Tibial nerve (tissue), 4 donors: ENCODE measurements at regions not wholly inside any gene's neighbourhood (a gene's known extent, or its start where the extent isn't known, plus 50 kb on each side); places are given as distances from the start of the nearest gene placed in this dataset.

Experiments
- DNase-seq, 2 donors: peaks; one replicate each; pipeline ENCODE4 v3.0.0-alpha.2; 2019; ENCODE audit warnings: low spot score in 2 of 2
- H3K27ac ChIP-seq, 4 donors: fragments of 200-600 bp; sonication (generic) in 3 of 4; one replicate each; pipeline ENCODE4 v1.5.1; 2017 to 2019; ENCODE audit warnings: mild to moderate bottlenecking in 1 of 4
- H3K27me3 ChIP-seq, 2 donors: fragments of 200-600 bp; sonication (generic) in 1 of 2; one replicate each; pipeline versions ENCODE4 v1.5.1 to v1.6.0; 2017 to 2019
- H3K36me3 ChIP-seq, 3 donors: fragments of 200-600 bp; sonication (generic); one replicate each; pipeline ENCODE4 v1.5.1; 2018 to 2019
- H3K4me1 ChIP-seq, 4 donors: fragments of 200-600 bp; sonication (generic) in 3 of 4; one replicate each; pipeline ENCODE4 v1.5.1; 2017 to 2019
- H3K4me3 ChIP-seq, 4 donors: fragments of 200-600 bp; sonication (generic) in 3 of 4; one replicate each; pipeline ENCODE4 v1.5.1; 2017 to 2019; ENCODE audit warnings: mild to moderate bottlenecking in 1 of 4, moderate library complexity in 1 of 4
- H3K9me3 ChIP-seq, 4 donors: fragments of 200-600 bp; sonication (generic) in 3 of 4; one replicate each; pipeline ENCODE4 v1.5.1; 2017 to 2019
- EP300 ChIP-seq, 2 donors: sonication (generic); formaldehyde crosslinking; IDR thresholded peaks; one replicate each; pipeline ENCODE4 v1.6.1; 2017; ENCODE audit warnings: antibody characterized with exemption in 2 of 2, mild to moderate bottlenecking in 1 of 2
- POLR2A ChIP-seq, 2 donors: fragments of 450-650 bp; IDR thresholded peaks; one replicate each; pipeline ENCODE4 v1.6.1; 2017; ENCODE audit warnings: antibody characterized with exemption in 2 of 2, mild to moderate bottlenecking in 2 of 2, moderate library complexity in 2 of 2
- WGBS, 2 donors: methylation state at CpG; one replicate each; pipeline ENCODE4 v1.1.5; 2018; 5-methylcytosine and 5-hydroxymethylcytosine counted together
- TF ChIP-seq, protein P1 (sequence below), 5 experiments: fragments of 200-600 bp in 3 of 5; fragments of 450-650 bp in 2 of 5; sonication (generic) in 3 of 5; IDR thresholded peaks; one replicate each; pipeline ENCODE4 v1.5.1; 2016 to 2019; ENCODE audit warnings: antibody characterized with exemption in 5 of 5, mild to moderate bottlenecking in 3 of 5, moderate library complexity in 2 of 5

DNA sequence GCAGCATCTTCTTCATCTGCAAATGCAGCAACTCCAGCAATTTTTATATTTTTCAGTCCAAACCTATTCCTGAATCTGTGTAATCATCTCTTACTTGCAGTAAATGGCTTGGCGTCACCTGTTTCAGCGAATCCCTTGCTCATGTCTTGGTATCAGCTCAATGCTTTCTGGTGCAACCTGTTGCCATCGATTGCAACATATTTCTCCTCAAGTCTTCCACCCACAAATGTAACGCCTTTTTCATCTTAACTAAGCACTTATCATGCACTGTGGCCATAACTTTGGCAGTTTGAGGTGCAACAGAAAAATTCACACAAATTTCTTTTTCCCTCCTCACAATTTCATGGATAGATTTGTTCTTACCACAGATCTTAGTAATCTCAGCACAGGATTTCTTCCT, 168.3 kb downstream of the HERPUD2 start:
- no peak for DNase-seq
- Histone ChIP-seq H3K36me3 (no peaks in the 10 kb centered on the region), H3K4me1 (no peaks in the 10 kb centered on the region), H3K27me3 (no peaks in the 10 kb centered on the region), H3K4me3 (no peak overlapping the region), H3K27ac (no peak overlapping the region), H3K9me3 (no peaks in the 10 kb centered on the region)
- WGBS, 2 donors, result 86 to 92% methylated on average over 4 of the region's 4 CpGs
- TF ChIP-seq, protein P1, sequence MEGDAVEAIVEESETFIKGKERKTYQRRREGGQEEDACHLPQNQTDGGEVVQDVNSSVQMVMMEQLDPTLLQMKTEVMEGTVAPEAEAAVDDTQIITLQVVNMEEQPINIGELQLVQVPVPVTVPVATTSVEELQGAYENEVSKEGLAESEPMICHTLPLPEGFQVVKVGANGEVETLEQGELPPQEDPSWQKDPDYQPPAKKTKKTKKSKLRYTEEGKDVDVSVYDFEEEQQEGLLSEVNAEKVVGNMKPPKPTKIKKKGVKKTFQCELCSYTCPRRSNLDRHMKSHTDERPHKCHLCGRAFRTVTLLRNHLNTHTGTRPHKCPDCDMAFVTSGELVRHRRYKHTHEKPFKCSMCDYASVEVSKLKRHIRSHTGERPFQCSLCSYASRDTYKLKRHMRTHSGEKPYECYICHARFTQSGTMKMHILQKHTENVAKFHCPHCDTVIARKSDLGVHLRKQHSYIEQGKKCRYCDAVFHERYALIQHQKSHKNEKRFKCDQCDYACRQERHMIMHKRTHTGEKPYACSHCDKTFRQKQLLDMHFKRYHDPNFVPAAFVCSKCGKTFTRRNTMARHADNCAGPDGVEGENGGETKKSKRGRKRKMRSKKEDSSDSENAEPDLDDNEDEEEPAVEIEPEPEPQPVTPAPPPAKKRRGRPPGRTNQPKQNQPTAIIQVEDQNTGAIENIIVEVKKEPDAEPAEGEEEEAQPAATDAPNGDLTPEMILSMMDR (IDR thresholded peaks at IDR 0.05), result no peak
- no peak for TF ChIP-seq EP300 (IDR thresholded peaks at IDR 0.05)
- no peak for TF ChIP-seq POLR2A (IDR thresholded peaks at IDR 0.05)

DNA sequence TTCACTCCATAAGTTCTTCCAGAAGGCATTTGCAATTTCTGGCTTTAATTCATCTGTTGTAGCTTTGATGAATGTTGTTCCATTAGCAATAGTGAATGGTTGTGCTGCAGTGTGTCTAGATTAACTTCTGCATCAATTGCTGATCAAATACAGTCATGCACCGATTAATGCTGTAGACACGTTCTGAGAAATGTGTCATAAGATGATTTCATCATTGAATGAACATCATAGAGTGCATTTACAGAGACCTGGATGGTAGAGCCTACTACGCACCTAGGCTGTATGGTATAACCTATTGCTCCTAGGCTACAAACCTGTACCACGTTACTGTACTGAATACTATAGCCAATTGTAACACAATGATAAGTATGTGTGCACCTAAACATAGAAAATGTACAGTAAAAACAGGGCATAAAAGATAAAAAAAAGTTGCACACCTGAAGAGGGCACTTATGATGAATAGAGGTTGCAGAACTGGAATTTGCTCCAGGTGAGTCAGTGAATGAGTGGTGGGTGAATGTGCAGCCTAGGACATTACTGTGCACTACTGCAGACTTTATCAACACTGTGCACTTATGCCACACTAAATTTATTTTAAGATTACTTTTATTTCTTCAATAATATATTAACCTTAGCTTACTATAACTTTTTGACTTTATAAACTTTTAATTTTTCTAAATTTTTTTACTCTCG, 170.7 kb downstream of the HERPUD2 start:
- WGBS, 2 donors, result 92 to 94% methylated on average over 5 of the region's 5 CpGs
- no peak overlapping the region for H3K4me3 ChIP-seq

DNA sequence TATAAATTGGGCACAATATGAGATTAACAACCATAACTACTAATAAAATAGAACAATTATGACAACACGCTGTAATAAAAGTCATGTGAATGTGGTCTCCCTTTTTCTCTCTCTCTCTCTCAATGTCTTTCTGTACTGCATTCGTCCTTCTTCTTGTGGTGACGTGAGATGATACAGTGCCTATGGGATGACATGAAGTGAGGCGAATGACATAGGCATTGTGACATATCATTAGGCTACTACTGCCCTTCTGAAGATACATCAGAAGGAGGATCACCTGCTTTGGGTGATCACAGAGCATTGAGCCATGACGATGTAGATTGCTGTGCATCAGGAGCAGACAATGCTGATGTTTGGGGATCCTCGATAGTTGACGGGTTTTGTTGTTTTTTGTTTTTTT, 171.6 kb downstream of the HERPUD2 start:
- WGBS, 2 donors, result 81% methylated on average over 7 of the region's 7 CpGs
- no peak for TF ChIP-seq EP300 (IDR thresholded peaks at IDR 0.05)
- TF ChIP-seq, protein P1 (IDR thresholded peaks at IDR 0.05), result no peak
- TF ChIP-seq POLR2A (IDR thresholded peaks at IDR 0.05), result no peak
- Histone ChIP-seq H3K36me3 (no peaks in the 10 kb centered on the region), H3K4me1 (no peaks in the 10 kb centered on the region), H3K27ac (no peak overlapping the region), H3K9me3 (no peaks in the 10 kb centered on the region), H3K27me3 (no peaks in the 10 kb centered on the region), H3K4me3 (no peak overlapping the region)
- no peak for DNase-seq

More for the DNA sequence above, 170.7 kb downstream of the HERPUD2 start:
- no peak for DNase-seq
- Histone ChIP-seq H3K27me3 (no peaks in the 10 kb centered on the region), H3K9me3 (no peaks in the 10 kb centered on the region), H3K4me1 (no peaks in the 10 kb centered on the region), H3K27ac (no peak overlapping the region), H3K36me3 (no peaks in the 10 kb centered on the region)
- TF ChIP-seq, protein P1 (IDR thresholded peaks at IDR 0.05), result no peak
- TF ChIP-seq EP300 (IDR thresholded peaks at IDR 0.05) (no peak), POLR2A (IDR thresholded peaks at IDR 0.05) (no peak)

DNA sequence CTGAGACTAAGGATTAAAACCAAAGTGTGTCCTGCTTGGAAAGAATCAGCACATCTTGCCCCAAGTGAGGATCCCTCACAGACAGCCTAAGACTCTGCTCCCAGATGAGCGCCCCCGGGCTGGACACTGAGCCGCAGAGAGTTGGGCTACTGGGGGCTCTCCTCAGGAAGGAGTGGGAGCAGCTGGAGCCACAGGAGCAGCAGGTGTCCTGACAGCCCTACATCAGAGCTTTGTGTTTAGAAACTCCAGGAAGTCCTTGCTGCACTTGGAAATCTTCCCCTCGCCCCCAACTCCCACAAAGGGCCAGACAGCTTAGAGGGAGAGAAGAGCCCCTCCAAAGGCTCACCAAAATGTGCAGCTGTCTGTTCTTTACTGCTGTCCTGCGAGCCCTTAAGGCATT, 172.2 kb downstream of the HERPUD2 start:
- WGBS, 2 donors, result 17 to 24% methylated on average over 5 of the region's 5 CpGs
- no peak overlapping the region for H3K4me3 ChIP-seq

DNA sequence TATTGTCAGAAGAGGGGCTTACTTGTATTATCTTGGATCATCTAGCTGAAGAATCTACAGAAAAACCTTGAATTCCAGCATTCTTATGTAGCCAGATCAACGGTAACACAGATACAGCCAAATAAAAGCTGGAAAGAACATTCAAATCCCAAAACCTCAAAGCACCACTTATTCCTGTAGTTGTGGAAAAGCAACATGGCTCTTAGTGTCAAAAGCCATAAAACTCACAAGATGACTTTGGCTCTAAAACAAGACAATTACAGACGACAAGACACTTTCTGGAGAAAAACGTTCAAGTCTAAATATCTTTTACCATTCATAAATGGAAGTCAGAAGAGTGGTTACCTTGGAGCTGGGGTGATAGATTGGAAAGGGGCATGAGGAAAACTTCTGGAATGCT, 173.0 kb downstream of the HERPUD2 start:
- no peak for DNase-seq
- H3K4me1 ChIP-seq, result no peaks in the 10 kb centered on the region
- 44 to 45% methylated on average over 3 of the region's 3 CpGs for WGBS, 2 donors
- no peaks in the 10 kb centered on the region for H3K27me3 ChIP-seq
- H3K9me3 ChIP-seq, result no peaks in the 10 kb centered on the region
- H3K36me3 ChIP-seq, result no peaks in the 10 kb centered on the region
- no peak for TF ChIP-seq EP300 (IDR thresholded peaks at IDR 0.05)
- TF ChIP-seq POLR2A (IDR thresholded peaks at IDR 0.05), result no peak
- TF ChIP-seq, protein P1 (IDR thresholded peaks at IDR 0.05), result no peak
- no peak overlapping the region for H3K27ac ChIP-seq
- no peak overlapping the region for H3K4me3 ChIP-seq

More for the DNA sequence above, 172.2 kb downstream of the HERPUD2 start:
- TF ChIP-seq, protein P1 (IDR thresholded peaks at IDR 0.05), result no peak
- no peak for TF ChIP-seq EP300 (IDR thresholded peaks at IDR 0.05)
- TF ChIP-seq POLR2A (IDR thresholded peaks at IDR 0.05), result no peak
- Histone ChIP-seq H3K36me3 (no peaks in the 10 kb centered on the region), H3K27me3 (no peaks in the 10 kb centered on the region), H3K9me3 (no peaks in the 10 kb centered on the region), H3K4me1 (no peaks in the 10 kb centered on the region), H3K27ac (no peak overlapping the region)
- DNase-seq, result no peak
